GM21825 (cell line): ENCODE measurements at regions not wholly inside any gene's neighbourhood (a gene's known extent, or its start where the extent isn't known, plus 50 kb on each side); places are given as distances from the start of the nearest gene placed in this dataset.

Experiments used
- ATAC-seq: cut with Tn5 transposase; IDR thresholded peaks from one replicate; pipeline ENCODE4 v1.9.1; 2021; ENCODE audit warnings: mild to moderate bottlenecking, moderate library complexity; ENCODE audit not compliant: unreplicated experiment

DNA sequence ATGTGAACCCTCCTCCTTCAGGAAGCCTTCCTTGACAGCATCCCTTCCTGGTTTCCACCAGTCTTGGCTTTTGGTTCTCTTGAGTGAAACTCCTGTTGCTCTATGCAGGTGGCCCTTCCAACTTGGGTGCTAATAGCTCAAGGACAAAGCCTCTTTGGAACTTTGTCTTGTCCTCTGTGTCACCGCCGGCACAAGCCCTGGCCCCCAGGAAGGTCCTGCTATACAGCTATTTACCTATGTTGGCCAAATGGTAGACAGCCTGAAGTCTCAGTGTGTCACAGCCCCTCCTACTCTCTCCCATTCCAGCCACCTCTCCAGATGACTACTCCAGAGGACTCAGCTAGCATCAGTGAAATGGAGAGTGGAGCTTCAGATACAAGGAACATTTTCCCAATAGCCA, 94.7 kb upstream of the ZNF618 start:
- ATAC-seq: no peak

GRCh38 chr9:113781896-113782295, 94.2 kb upstream of the ZNF618 start:
- ATAC-seq: no peak

DNA sequence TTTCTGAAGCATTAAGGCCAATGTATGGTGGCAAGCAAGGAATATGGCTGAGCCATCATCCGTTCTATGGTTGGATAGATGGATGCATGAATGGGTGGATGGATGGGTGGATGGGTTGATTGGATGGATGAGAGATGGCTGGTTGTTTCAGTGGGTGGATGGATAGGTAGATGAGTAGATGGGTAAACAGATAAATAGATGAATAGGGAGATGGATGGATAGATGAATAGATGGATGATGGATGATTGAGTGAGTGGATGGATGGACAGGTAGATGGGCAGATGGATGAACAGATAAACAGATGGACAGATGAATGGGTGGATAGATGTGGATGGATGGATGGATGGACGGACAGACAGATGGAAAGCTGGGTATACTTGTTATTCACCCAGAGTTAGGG, 92.6 kb upstream of the ZNF618 start:
- no peak for ATAC-seq

GRCh38 chr9:113785334-113785733, 90.8 kb upstream of the ZNF618 start:
- no peak for ATAC-seq

GRCh38 chr9:113786071-113786470, 90.0 kb upstream of the ZNF618 start:
- ATAC-seq: no peak

DNA sequence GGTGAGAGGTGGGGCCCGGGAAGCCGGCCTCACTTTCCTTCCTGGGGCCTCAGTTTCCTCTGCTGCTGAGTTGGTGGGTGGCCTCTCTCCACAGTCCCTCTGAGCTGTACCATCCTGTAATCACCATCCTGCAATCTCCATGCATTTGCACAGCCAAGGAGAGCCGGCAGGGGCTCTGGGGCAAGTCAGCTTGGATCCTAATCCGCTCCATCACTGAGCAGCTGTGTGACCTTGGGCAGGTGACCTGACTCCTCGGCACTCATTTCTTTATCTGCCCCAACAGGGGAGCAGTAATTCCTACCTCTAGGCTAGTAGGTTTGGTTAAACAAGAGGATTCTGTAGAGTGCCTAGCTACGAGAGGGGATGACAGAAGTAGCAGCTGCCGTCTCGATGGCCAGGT, 88.2 kb upstream of the ZNF618 start:
- ATAC-seq: no peak

GRCh38 chr9:113788616-113789330, 87.3 kb upstream of the ZNF618 start:
- ATAC-seq: no peak

DNA sequence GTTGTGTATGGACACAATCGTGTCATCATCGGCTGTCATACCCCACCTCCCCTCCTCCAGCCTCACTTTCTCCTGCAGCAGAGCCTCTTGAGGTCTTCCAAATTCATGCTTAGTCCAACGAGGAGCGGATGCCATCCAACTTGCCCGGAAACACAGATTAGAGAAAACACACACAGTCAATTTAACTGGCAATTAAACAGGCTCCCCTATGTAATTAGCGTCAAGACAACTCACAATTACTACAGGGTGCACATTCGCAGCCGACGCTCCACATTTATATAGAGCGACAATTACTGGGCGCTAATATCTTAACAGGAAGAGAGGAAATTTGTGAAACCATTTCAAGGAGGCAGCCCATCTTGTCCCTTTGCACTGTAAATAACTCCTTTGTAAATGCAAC, 86.0 kb upstream of the ZNF618 start:
- ATAC-seq: no peak

DNA sequence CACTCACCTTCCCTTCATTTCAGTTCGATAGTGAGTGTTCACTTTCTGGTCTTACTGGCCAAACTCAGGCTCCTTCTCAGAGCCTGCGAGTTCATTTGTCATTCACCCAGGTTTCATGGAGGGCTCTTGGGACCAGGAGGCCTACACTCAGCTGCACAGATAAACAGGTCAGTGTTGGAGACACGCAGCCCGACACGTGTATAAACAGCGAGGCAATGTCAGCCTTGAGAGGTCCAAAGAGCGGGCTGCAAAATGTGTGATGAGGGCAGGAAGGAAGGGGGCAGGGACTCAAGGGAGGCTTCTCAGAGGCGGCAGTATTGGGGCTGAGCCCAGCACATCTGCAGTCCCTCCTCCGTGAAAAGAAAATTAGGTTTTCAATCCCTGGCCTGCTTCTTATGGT, 82.6 kb upstream of the ZNF618 start:
- no peak for ATAC-seq

GRCh38 chr9:113794721-113795120, 81.4 kb upstream of the ZNF618 start:
- ATAC-seq: no peak

DNA sequence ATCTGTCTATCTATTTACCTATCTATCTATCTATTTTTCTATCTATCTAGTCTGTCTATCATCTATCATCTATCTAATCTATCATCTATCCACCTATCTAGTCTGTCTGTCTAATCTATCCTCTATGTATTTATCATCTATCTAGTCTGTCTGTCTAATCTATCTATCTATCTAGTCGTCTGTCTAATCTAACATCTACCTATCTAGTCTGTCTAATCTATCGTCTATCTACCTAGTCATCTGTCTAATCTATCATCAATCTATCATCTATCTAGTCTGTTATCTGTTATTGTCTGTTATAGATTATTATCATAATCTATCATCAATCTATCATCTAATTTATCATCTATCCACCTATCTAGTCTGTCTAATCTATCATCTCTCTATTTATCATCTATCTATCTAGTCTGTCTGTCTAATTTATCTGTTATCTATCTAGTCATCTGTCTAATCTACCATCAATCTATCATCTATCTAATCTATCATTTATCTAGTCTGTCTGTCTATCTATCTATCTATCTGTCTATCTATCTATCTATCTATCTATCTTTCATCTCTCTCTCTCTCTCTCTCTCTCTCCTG, 80.2 kb upstream of the ZNF618 start:
- ATAC-seq: no peak

- ATAC-seq: no peak
These were observed 79.3 kb upstream of the ZNF618 start for GRCh38 chr9:113796646-113797426.

DNA sequence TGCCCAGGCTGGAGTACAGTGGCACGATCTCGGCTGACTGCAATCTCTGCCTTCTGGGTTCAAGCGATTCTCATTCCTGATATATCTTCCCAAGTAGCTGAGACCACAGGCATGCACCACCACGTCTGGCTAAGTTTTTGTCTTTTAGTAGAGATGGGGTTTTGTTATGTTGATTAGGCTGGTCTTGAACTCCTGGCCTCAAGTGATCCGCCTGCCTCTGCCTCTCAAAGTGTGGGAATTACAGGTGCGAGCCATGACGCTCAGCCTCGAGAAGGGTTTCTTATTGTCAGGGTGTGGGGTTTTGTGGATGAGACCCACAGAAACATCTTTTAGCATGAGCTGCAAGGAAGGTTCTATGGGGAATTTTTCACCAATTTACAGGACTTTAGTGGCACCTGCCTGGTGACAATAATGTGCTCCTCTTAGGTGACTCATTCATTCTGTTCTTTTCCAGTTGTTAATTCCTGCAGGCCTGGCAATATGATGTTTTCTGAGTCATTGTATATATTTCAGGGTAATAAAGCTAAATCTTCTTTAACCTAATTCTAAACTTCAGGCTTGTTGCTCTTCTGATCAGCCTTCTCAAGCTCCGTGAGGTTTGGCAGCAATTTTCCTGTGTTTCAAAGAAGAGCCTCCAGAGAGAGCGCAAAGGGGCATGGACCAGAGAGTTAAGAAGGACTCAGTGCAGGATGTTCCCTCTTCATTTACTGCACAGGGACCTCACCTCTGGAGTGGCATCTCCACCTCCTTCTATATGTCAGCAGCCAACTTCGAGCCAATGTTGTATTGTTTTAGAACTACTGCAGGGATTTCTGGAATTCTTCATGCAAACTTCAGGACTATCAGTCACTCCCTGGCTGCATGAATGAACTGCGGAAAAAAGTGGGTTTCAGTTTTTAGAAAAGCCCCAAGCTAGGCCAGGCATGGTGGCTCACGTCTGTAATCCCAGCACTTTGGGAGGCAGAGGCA, 77.8 kb upstream of the ZNF618 start:
- no peak for ATAC-seq

GRCh38 chr9:113800276-113800675, 75.8 kb upstream of the ZNF618 start:
- no peak for ATAC-seq

- ATAC-seq: no peak
These were observed 72.1 kb upstream of the ZNF618 start for GRCh38 chr9:113803811-113804589.

- no peak for ATAC-seq
These were observed 70.5 kb upstream of the ZNF618 start for GRCh38 chr9:113805486-113806132.

DNA sequence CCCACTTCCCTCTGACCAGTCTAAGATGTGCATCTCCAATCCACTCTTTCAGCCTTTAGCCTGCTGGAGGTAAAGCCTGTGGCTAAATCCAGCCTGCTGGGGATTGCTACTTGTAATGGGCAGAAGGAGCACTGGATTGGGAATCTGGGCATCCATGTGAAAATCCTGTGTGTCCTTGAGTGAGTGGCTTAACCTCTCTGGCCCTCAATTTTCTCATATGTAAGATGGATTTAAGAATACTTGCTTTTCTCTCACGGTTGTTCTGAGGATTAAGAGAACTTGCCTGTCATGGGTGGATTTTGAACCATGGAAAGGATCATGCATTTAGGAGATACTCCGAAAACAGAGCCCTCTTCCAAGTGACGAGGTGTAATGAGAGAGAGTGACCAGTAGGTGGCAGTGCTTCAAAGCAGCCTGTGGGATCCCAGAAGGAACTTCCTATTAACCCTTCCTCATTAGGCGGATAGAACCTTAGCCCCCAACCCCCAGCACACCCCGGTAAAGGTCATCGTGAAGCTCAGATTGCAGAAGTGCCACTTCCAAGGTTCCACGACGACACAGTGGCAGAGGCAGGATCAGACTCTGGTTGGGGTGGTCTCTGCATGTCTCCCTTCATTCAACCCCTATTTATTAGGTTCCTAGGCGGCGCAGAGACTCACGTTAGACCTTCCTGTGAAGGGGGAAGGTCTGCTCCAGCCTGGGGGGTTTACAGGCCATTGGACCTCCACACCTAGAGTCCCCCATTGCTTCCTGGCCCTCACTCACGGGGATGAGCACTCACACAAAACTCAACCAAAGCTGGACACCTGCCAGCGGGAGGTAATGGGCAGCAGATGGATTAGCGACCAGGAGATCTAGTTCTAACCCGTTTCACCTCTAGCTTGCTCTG, 68.7 kb upstream of the ZNF618 start:
- ATAC-seq: no peak
